ENCODE measurements at regions not wholly inside any gene's neighbourhood (a gene's known extent, or its start where the extent isn't known, plus 50 kb on each side); places are given as distances from the start of the nearest gene placed in this dataset.

- 88 to 98% methylated on average over 2 of the region's 2 CpGs for WGBS, 2 donors
- H3K27me3 ChIP-seq (ENCODE audit: control insufficient read depth in 3 of 3, insufficient read depth in 3 of 3, low read length in 2 of 3): no peaks in the 10 kb centered on the region
- no peaks in the 10 kb centered on the region for H3K36me3 ChIP-seq (ENCODE audit: control insufficient read depth in 4 of 4, insufficient read depth in 4 of 4, low read length in 4 of 4)
- no peaks in the 10 kb centered on the region for H3K9me3 ChIP-seq (ENCODE audit: control insufficient read depth in 4 of 4, insufficient read depth in 3 of 4, low read length in 3 of 4)
- ATAC-seq (ENCODE audit: insufficient read depth, low FRiP score): no peak
- H3K4me1 ChIP-seq (ENCODE audit: control insufficient read depth in 5 of 5, insufficient read depth in 5 of 5, low read length in 5 of 5): peaks cover 0 to 16% (median 7%) of the 10 kb centered on the region in 5 donors
- H3K4me3 ChIP-seq: no peak overlapping the region
- TF ChIP-seq, protein P1, sequence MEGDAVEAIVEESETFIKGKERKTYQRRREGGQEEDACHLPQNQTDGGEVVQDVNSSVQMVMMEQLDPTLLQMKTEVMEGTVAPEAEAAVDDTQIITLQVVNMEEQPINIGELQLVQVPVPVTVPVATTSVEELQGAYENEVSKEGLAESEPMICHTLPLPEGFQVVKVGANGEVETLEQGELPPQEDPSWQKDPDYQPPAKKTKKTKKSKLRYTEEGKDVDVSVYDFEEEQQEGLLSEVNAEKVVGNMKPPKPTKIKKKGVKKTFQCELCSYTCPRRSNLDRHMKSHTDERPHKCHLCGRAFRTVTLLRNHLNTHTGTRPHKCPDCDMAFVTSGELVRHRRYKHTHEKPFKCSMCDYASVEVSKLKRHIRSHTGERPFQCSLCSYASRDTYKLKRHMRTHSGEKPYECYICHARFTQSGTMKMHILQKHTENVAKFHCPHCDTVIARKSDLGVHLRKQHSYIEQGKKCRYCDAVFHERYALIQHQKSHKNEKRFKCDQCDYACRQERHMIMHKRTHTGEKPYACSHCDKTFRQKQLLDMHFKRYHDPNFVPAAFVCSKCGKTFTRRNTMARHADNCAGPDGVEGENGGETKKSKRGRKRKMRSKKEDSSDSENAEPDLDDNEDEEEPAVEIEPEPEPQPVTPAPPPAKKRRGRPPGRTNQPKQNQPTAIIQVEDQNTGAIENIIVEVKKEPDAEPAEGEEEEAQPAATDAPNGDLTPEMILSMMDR (IDR thresholded peaks at IDR 0.05; ENCODE audit: control extremely low read depth, extremely low read depth): no peak
- H3K27ac ChIP-seq (ENCODE audit: low read depth in 1 of 2, low read length in 1 of 2): no peak overlapping the region
- H3K9ac ChIP-seq (ENCODE audit: insufficient read depth in 1 of 2, low read length in 2 of 2): no peak overlapping the region
- no peak for DNase-seq
These were observed 512.9 kb upstream of the TNP1 start for GRCh38 chr2:217372794-217373193.

DNA sequence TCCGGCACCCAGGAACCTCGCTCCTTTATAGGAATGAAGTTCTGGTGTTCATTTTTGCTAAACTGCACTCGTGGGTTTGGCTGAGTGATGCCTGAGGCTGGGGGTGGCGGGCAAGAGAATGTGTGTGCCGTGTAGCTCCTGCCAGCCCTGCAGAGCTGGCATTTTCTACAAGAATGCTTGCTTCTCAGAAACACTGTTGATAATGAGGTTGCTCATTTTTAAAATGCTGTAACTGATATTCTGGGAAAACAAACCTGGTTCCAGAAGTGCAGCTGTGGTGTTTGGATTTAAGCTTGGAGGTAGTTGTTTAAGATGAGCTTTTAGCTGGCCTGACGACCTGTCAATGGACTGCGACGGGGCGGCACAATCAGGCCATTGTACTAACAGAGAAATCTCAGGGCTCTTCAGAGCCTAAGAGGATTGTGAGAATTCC is 511.9 kb upstream of the TNP1 start:
- peak overlapping the region in 1 of 2 donors; percentile 55 for H3K9ac ChIP-seq (ENCODE audit: insufficient read depth in 1 of 2, low read length in 2 of 2)
- WGBS, 2 donors: 75 to 79% methylated on average over 9 of the region's 9 CpGs
- ATAC-seq (ENCODE audit: insufficient read depth, low FRiP score): no peak

GRCh38 chr2:217370391-217370790 is 510.5 kb upstream of the TNP1 start:
- 71 to 86% methylated on average over 5 of the region's 5 CpGs for WGBS, 2 donors
- no peaks in the 10 kb centered on the region for H3K27me3 ChIP-seq (ENCODE audit: control insufficient read depth in 3 of 3, insufficient read depth in 3 of 3, low read length in 2 of 3)
- TF ChIP-seq, protein P1 (IDR thresholded peaks at IDR 0.05; ENCODE audit: control extremely low read depth, extremely low read depth): no peak
- peaks cover 0 to 21% (median 7%) of the 10 kb centered on the region in 5 donors for H3K4me1 ChIP-seq (ENCODE audit: control insufficient read depth in 5 of 5, insufficient read depth in 5 of 5, low read length in 5 of 5)
- no peak overlapping the region for H3K4me3 ChIP-seq
- ATAC-seq (ENCODE audit: insufficient read depth, low FRiP score) (no peak), DNase-seq (no peak)
- no peak overlapping the region for H3K27ac ChIP-seq (ENCODE audit: low read depth in 1 of 2, low read length in 1 of 2)
- H3K36me3 ChIP-seq (ENCODE audit: control insufficient read depth in 4 of 4, insufficient read depth in 4 of 4, low read length in 4 of 4): no peaks in the 10 kb centered on the region
- H3K9ac ChIP-seq (ENCODE audit: insufficient read depth in 1 of 2, low read length in 2 of 2): no peak overlapping the region
- H3K9me3 ChIP-seq (ENCODE audit: control insufficient read depth in 4 of 4, insufficient read depth in 3 of 4, low read length in 3 of 4): no peaks in the 10 kb centered on the region

More for the DNA sequence above, 511.9 kb upstream of the TNP1 start:
- Histone ChIP-seq H3K27me3 (ENCODE audit: control insufficient read depth in 3 of 3, insufficient read depth in 3 of 3, low read length in 2 of 3) (no peaks in the 10 kb centered on the region), H3K4me1 (ENCODE audit: control insufficient read depth in 5 of 5, insufficient read depth in 5 of 5, low read length in 5 of 5) (peaks cover 0 to 16% (median 7%) of the 10 kb centered on the region in 5 donors), H3K36me3 (ENCODE audit: control insufficient read depth in 4 of 4, insufficient read depth in 4 of 4, low read length in 4 of 4) (no peaks in the 10 kb centered on the region), H3K27ac (ENCODE audit: low read depth in 1 of 2, low read length in 1 of 2) (no peak overlapping the region), H3K4me3 (no peak overlapping the region), H3K9me3 (ENCODE audit: control insufficient read depth in 4 of 4, insufficient read depth in 3 of 4, low read length in 3 of 4) (no peaks in the 10 kb centered on the region)
- peak; percentile 42 to 60 (median 52) for DNase-seq
- TF ChIP-seq, protein P1 (IDR thresholded peaks at IDR 0.05; ENCODE audit: control extremely low read depth, extremely low read depth): no peak

DNA sequence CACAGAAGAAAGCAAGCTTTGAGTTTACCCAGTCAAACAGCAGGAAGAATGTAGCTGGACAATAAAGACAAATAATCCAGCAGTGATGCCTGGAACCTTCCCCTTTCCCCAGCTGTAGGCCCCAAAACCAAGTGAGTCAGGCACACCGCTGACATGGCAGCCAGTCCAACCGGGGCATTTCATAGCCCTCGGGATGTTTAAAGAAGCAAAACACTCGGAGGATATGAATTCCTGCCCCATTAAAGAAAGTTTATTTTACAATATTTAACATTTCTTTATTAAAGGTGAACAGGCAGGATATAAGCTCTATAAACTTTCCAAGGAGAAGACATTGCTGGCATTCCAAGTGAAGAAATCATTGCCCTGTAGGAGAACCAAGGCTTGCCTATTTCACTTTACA is 507.6 kb upstream of the TNP1 start:
- Histone ChIP-seq H3K4me1 (ENCODE audit: control insufficient read depth in 5 of 5, insufficient read depth in 5 of 5, low read length in 5 of 5) (peaks cover 0 to 16% (median 0%) of the 10 kb centered on the region in 5 donors), H3K27me3 (ENCODE audit: control insufficient read depth in 3 of 3, insufficient read depth in 3 of 3, low read length in 2 of 3) (no peaks in the 10 kb centered on the region), H3K4me3 (no peak overlapping the region), H3K9me3 (ENCODE audit: control insufficient read depth in 4 of 4, insufficient read depth in 3 of 4, low read length in 3 of 4) (no peaks in the 10 kb centered on the region), H3K36me3 (ENCODE audit: control insufficient read depth in 4 of 4, insufficient read depth in 4 of 4, low read length in 4 of 4) (no peaks in the 10 kb centered on the region), H3K9ac (ENCODE audit: insufficient read depth in 1 of 2, low read length in 2 of 2) (no peak overlapping the region), H3K27ac (ENCODE audit: low read depth in 1 of 2, low read length in 1 of 2) (no peak overlapping the region)
- 70 to 88% methylated on average over 4 of the region's 4 CpGs for WGBS, 2 donors
- DNase-seq (no peak), ATAC-seq (ENCODE audit: insufficient read depth, low FRiP score) (no peak)
- TF ChIP-seq, protein P1 (IDR thresholded peaks at IDR 0.05; ENCODE audit: control extremely low read depth, extremely low read depth): no peak
